HG02610 (cell line): ENCODE measurements at regions not wholly inside any gene's neighbourhood (a gene's known extent, or its start where the extent isn't known, plus 50 kb on each side); places are given as distances from the start of the nearest gene placed in this dataset.
A peak's percentile ranks its signal among the peaks of the same experiment; 100 is the strongest.

Experiments
- ATAC-seq: cut with Tn5 transposase; IDR thresholded peaks from one replicate; pipeline ENCODE4 v1.9.1; 2021; ENCODE audit warnings: mild to moderate bottlenecking, moderate library complexity; ENCODE audit not compliant: unreplicated experiment

- ATAC-seq = no peak
These were observed 134.6 kb downstream of the INSIG2 start for GRCh38 chr2:118222672-118223421.

- no peak for ATAC-seq
These were observed 134.0 kb downstream of the INSIG2 start for GRCh38 chr2:118222273-118222594.

- ATAC-seq = peak; percentile 44
These were observed 133.4 kb downstream of the INSIG2 start for GRCh38 chr2:118221536-118222272.

- no peak for ATAC-seq
These were observed 131.3 kb downstream of the INSIG2 start for GRCh38 chr2:118219611-118220010.

GRCh38 chr2:118216224-118216623, 128.0 kb downstream of the INSIG2 start:
- ATAC-seq = no peak

- no peak for ATAC-seq
These were observed 121.5 kb downstream of the INSIG2 start for GRCh38 chr2:118209727-118210126.

- ATAC-seq = no peak
These were observed 119.6 kb downstream of the INSIG2 start for GRCh38 chr2:118207889-118208288.

GRCh38 chr2:118202707-118203303, 114.5 kb downstream of the INSIG2 start:
- peak; percentile 85 for ATAC-seq

- no peak for ATAC-seq
These were observed 110.0 kb downstream of the INSIG2 start for GRCh38 chr2:118198268-118198667.

GRCh38 chr2:118197011-118197675, 108.9 kb downstream of the INSIG2 start:
- peak; percentile 44 for ATAC-seq

GRCh38 chr2:118190474-118190873, 102.2 kb downstream of the INSIG2 start:
- ATAC-seq = no peak

GRCh38 chr2:118186858-118187254, 98.6 kb downstream of the INSIG2 start:
- ATAC-seq = no peak

- ATAC-seq = peak; percentile 94
These were observed 98.0 kb downstream of the INSIG2 start for GRCh38 chr2:118186110-118186857.

GRCh38 chr2:118185210-118186109, 97.2 kb downstream of the INSIG2 start:
- ATAC-seq = peak; percentile 74

GRCh38 chr2:118183381-118183780, 95.1 kb downstream of the INSIG2 start:
- no peak for ATAC-seq

- ATAC-seq = no peak
These were observed 91.2 kb downstream of the INSIG2 start for GRCh38 chr2:118179445-118179844.

- ATAC-seq = no peak
These were observed 89.6 kb downstream of the INSIG2 start for GRCh38 chr2:118177884-118178283.

GRCh38 chr2:118177318-118177717, 89.0 kb downstream of the INSIG2 start:
- ATAC-seq = no peak

GRCh38 chr2:118176601-118177000, 88.3 kb downstream of the INSIG2 start:
- no peak for ATAC-seq

- ATAC-seq = no peak
These were observed 83.3 kb downstream of the INSIG2 start for GRCh38 chr2:118171546-118171945.
